ENCODE measurements at regions not wholly inside any gene's neighbourhood (a gene's known extent, or its start where the extent isn't known, plus 50 kb on each side); places are given as distances from the start of the nearest gene placed in this dataset.

DNA sequence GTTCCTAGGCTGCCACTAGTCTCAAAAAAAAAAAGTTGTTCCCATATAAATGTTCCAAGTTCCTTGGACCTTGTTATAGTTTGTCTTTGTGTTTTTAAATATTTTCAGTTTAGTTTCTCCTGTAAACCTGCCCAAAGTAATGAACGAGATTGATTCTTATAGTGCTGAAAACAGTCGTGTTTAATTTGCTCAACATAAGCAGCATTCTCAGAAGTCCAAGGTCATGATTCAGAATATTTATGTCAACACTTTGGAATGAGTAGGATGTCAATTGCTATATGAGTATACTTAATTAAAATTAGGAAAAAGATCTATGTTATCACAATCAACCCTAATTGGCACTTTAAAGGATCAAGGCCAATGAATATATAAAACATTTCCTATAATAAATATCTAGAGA is 510.9 kb downstream of the PPP4R3C start:
- no peaks in the 10 kb centered on the region for H3K9me3 ChIP-seq
- intact Hi-C loops (cut with DNase I; ENCODE audit: low total_unique reads) = no loop called here
- no peak for DNase-seq
- no peak overlapping the region for H3K27ac ChIP-seq
- 34 to 37% methylated on average over 2 of the region's 2 CpGs for WGBS, 2 donors (ENCODE audit: low coverage in 1 of 2)
- TF ChIP-seq, protein P1, sequence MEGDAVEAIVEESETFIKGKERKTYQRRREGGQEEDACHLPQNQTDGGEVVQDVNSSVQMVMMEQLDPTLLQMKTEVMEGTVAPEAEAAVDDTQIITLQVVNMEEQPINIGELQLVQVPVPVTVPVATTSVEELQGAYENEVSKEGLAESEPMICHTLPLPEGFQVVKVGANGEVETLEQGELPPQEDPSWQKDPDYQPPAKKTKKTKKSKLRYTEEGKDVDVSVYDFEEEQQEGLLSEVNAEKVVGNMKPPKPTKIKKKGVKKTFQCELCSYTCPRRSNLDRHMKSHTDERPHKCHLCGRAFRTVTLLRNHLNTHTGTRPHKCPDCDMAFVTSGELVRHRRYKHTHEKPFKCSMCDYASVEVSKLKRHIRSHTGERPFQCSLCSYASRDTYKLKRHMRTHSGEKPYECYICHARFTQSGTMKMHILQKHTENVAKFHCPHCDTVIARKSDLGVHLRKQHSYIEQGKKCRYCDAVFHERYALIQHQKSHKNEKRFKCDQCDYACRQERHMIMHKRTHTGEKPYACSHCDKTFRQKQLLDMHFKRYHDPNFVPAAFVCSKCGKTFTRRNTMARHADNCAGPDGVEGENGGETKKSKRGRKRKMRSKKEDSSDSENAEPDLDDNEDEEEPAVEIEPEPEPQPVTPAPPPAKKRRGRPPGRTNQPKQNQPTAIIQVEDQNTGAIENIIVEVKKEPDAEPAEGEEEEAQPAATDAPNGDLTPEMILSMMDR (IDR thresholded peaks at IDR 0.05) = no peak
- TF ChIP-seq POLR2AphosphoS5 (IDR thresholded peaks at IDR 0.05) (no peak), EP300 (IDR thresholded peaks at IDR 0.05; ENCODE audit: low read depth) (no peak), POLR2A (IDR thresholded peaks at IDR 0.05) (no peak)
- no peak overlapping the region for H3K4me3 ChIP-seq
- no peaks in the 10 kb centered on the region for H3K27me3 ChIP-seq
- in situ Hi-C loops (cut with MboI; ENCODE audit: low pct_ligation_motif_present in 1 of 4, low pct_unique_long_range_greater_than_20kb in 1 of 4, low sequenced_read_pairs in 3 of 4) = no loop called here
- no peaks in the 10 kb centered on the region for H3K4me1 ChIP-seq
- H3K36me3 ChIP-seq = no peaks in the 10 kb centered on the region

DNA sequence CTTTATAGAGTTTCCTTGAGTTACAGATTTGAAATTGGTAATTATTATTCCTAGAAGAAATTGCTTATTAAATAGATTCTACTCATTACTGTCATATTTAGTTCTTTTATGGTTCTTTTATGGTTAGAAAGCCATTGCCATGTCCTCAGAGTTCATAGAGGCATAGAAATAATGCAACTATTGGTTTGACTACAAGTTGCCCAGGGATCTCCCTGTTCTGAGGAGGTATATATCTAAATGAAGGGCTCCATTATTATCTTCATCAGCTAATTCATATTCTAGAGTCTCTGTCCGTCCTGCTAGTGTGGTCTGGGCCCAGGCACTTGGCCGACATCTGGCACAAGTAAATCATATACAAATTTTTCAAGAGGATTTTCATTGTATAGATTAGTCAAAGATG is 535.7 kb downstream of the PPP4R3C start:
- DNase-seq = no peak
- Histone ChIP-seq H3K27me3 (no peaks in the 10 kb centered on the region), H3K27ac (no peak overlapping the region), H3K36me3 (no peaks in the 10 kb centered on the region), H3K4me1 (no peaks in the 10 kb centered on the region), H3K4me3 (no peak overlapping the region), H3K9me3 (no peaks in the 10 kb centered on the region)
- intact Hi-C loops (cut with DNase I; ENCODE audit: low total_unique reads) (no loop called here), in situ Hi-C loops (cut with MboI; ENCODE audit: low pct_ligation_motif_present in 1 of 4, low pct_unique_long_range_greater_than_20kb in 1 of 4, low sequenced_read_pairs in 3 of 4) (no loop called here)
- TF ChIP-seq POLR2AphosphoS5 (IDR thresholded peaks at IDR 0.05) (no peak), EP300 (IDR thresholded peaks at IDR 0.05; ENCODE audit: low read depth) (no peak), POLR2A (IDR thresholded peaks at IDR 0.05) (no peak)
- TF ChIP-seq, protein P1 (IDR thresholded peaks at IDR 0.05) = no peak
- 41% methylated on average over 2 of the region's 2 CpGs; no CpG with 5 or more reads in 1 of the 2 donors for WGBS, 2 donors (ENCODE audit: low coverage in 1 of 2)

GRCh38 chrX:26925088-26925487 is 538.1 kb downstream of the PPP4R3C start:
- Histone ChIP-seq H3K9me3 (no peaks in the 10 kb centered on the region), H3K27me3 (no peaks in the 10 kb centered on the region), H3K27ac (no peak overlapping the region), H3K4me3 (no peak overlapping the region), H3K36me3 (no peaks in the 10 kb centered on the region), H3K4me1 (no peaks in the 10 kb centered on the region)
- DNase-seq = no peak
- TF ChIP-seq EP300 (IDR thresholded peaks at IDR 0.05; ENCODE audit: low read depth) (no peak), POLR2AphosphoS5 (IDR thresholded peaks at IDR 0.05) (no peak), POLR2A (IDR thresholded peaks at IDR 0.05) (no peak)
- TF ChIP-seq, protein P1 (IDR thresholded peaks at IDR 0.05) = no peak
- intact Hi-C loops (cut with DNase I; ENCODE audit: low total_unique reads) = no loop called here
- in situ Hi-C loops (cut with MboI; ENCODE audit: low pct_ligation_motif_present in 1 of 4, low pct_unique_long_range_greater_than_20kb in 1 of 4, low sequenced_read_pairs in 3 of 4) = no loop called here

DNA sequence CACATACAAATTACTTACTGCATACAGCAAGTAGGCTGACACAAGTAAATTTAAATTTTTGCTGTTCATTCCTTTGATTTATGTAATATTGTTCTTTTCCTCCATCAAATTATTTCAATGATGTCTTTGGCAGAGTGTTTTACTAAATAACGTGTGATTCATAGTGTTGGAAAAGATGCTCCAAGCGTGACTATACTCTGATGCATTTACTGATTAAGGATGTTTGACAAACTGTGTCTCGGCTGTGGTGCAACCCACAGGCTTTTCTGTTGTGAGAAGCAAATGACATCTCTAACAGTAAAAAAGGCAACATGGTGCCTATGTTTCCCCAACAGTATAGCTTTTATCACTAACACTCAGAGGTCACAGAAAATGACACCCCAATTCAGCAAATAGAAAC is 540.9 kb downstream of the PPP4R3C start:
- no peaks in the 10 kb centered on the region for H3K27me3 ChIP-seq
- intact Hi-C loops (cut with DNase I; ENCODE audit: low total_unique reads) (no loop called here), in situ Hi-C loops (cut with MboI; ENCODE audit: low pct_ligation_motif_present in 1 of 4, low pct_unique_long_range_greater_than_20kb in 1 of 4, low sequenced_read_pairs in 3 of 4) (no loop called here)
- TF ChIP-seq POLR2AphosphoS5 (IDR thresholded peaks at IDR 0.05) = no peak
- TF ChIP-seq EP300 (IDR thresholded peaks at IDR 0.05; ENCODE audit: low read depth) = no peak
- TF ChIP-seq, protein P1 (IDR thresholded peaks at IDR 0.05) = no peak
- no peak for TF ChIP-seq POLR2A (IDR thresholded peaks at IDR 0.05)
- H3K36me3 ChIP-seq = no peaks in the 10 kb centered on the region
- H3K4me1 ChIP-seq = no peaks in the 10 kb centered on the region
- no peak overlapping the region for H3K27ac ChIP-seq
- no peak overlapping the region for H3K4me3 ChIP-seq
- 65% methylated on average over 3 of the region's 3 CpGs; no CpG with 5 or more reads in 1 of the 2 donors for WGBS, 2 donors (ENCODE audit: low coverage in 1 of 2)
- no peak for DNase-seq
- H3K9me3 ChIP-seq = no peaks in the 10 kb centered on the region

All from transverse colon (tissue), 4 donors.